DND-41 (cell line): ENCODE measurements at regions not wholly inside any gene's neighbourhood (a gene's known extent, or its start where the extent isn't known, plus 50 kb on each side); places are given as distances from the start of the nearest gene placed in this dataset.

Experiments used
- ATAC-seq: fragments of 200-7000 bp; cut with Tn5 transposase; 3 replicates; pipeline ENCODE4 v1.9.1; 2021; ENCODE audit warnings: low read depth; ENCODE audit not compliant: insufficient read depth
- DNase-seq: peaks from one replicate; pipeline ENCODE4 v3.0.0-alpha.2; 2020
- H2AFZ ChIP-seq: 2 replicates; pipeline ENCODE4 v1.6.0; 2012; ENCODE audit warnings: low read depth, low read length
- H3K27ac ChIP-seq: 2 replicates; pipeline ENCODE4 v1.5.1; 2012; ENCODE audit warnings: low read length, inconsistent platforms
- H3K27me3 ChIP-seq: fragments of 200-600 bp; sonication (generic); 2 replicates; pipeline ENCODE4 v1.6.0; 2012; ENCODE audit warnings: low read length, mild to moderate bottlenecking, inconsistent platforms; ENCODE audit not compliant: insufficient read depth, poor library complexity
- H3K36me3 ChIP-seq: 2 replicates; pipeline ENCODE4 v1.5.1; 2012; ENCODE audit warnings: low read length, inconsistent platforms; ENCODE audit not compliant: insufficient read depth
- H3K4me1 ChIP-seq: 2 replicates; pipeline ENCODE4 v1.5.1; 2012; ENCODE audit warnings: mild to moderate bottlenecking, low read length; ENCODE audit not compliant: insufficient read depth
- H3K4me2 ChIP-seq: 2 replicates; pipeline ENCODE4 v1.6.0; 2012; ENCODE audit warnings: mild to moderate bottlenecking, moderate library complexity, low read length, inconsistent platforms; ENCODE audit not compliant: insufficient read depth
- H3K4me3 ChIP-seq, 2 experiments: fragments of 200-600 bp in 1 of 2; shearing (Covaris generic) in 1 of 2; 2 replicates each; pipeline ENCODE4 v1.5.1; 2012 to 2016; ENCODE audit warnings: inconsistent platforms in 2 of 2, low read length in 2 of 2, mild to moderate bottlenecking in 2 of 2, low read depth in 1 of 2, moderate library complexity in 1 of 2
- H3K79me2 ChIP-seq: 2 replicates; pipeline ENCODE4 v1.6.0; 2012; ENCODE audit warnings: low read length, inconsistent platforms; ENCODE audit not compliant: insufficient read depth
- H3K9ac ChIP-seq: 2 replicates; pipeline ENCODE4 v1.6.0; 2012; ENCODE audit warnings: low read depth, mild to moderate bottlenecking, inconsistent platforms, low read length, moderate library complexity
- H3K9me3 ChIP-seq: 2 replicates; pipeline ENCODE4 v1.5.1; 2012; ENCODE audit warnings: low read length, moderate library complexity, mild to moderate bottlenecking, inconsistent platforms; ENCODE audit not compliant: insufficient read depth, severe bottlenecking
- H4K20me1 ChIP-seq: 2 replicates; pipeline ENCODE4 v1.6.0; 2012; ENCODE audit warnings: low read length; ENCODE audit not compliant: insufficient read depth
- EZH2 ChIP-seq: IDR thresholded peaks from 3 replicates; pipeline ENCODE4 v1.6.1; 2012; ENCODE audit warnings: borderline replicate concordance, low read depth, mild to moderate bottlenecking, moderate library complexity, low read length, inconsistent platforms; ENCODE audit not compliant: severe bottlenecking
- TF ChIP-seq, protein P1 (sequence below): IDR thresholded peaks from 2 replicates; pipeline ENCODE4 v1.5.1; 2012; ENCODE audit warnings: borderline replicate concordance, low read length, moderate library complexity, mild to moderate bottlenecking; ENCODE audit not compliant: poor library complexity, severe bottlenecking; ENCODE audit errors: extremely low read depth

DNA sequence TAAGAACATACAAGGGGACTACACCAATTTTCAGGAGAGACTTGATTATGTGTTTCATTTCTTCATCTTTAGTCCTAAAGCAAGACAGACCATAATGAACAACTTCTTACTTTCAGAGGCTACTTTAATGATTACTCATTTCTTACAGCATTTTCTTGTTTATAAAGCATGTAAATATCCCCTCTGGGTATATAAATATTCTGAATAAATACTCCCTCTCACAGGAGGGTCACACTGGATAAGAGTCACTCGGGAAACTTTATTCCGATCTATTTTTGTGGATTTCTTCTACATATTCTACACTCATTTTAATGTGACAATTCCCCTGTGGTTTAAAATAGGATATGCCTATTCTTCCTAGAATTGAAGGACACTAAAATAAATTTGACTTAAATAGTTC lies 228.9 kb upstream of the RPS6KA3 start:
- Histone ChIP-seq H3K9me3 (no peaks in the 10 kb centered on the region), H3K79me2 (no peaks in the 10 kb centered on the region), H3K27ac (no peak overlapping the region), H3K27me3 (no peaks in the 10 kb centered on the region), H3K4me3 (no peak overlapping the region), H3K36me3 (no peaks in the 10 kb centered on the region), H3K4me1 (no peaks in the 10 kb centered on the region), H3K4me2 (no peak overlapping the region), H2AFZ (no peak overlapping the region), H3K9ac (no peak overlapping the region), H4K20me1 (no peaks in the 10 kb centered on the region)
- ATAC-seq: no peak
- TF ChIP-seq EZH2: no peak
- TF ChIP-seq, protein P1, sequence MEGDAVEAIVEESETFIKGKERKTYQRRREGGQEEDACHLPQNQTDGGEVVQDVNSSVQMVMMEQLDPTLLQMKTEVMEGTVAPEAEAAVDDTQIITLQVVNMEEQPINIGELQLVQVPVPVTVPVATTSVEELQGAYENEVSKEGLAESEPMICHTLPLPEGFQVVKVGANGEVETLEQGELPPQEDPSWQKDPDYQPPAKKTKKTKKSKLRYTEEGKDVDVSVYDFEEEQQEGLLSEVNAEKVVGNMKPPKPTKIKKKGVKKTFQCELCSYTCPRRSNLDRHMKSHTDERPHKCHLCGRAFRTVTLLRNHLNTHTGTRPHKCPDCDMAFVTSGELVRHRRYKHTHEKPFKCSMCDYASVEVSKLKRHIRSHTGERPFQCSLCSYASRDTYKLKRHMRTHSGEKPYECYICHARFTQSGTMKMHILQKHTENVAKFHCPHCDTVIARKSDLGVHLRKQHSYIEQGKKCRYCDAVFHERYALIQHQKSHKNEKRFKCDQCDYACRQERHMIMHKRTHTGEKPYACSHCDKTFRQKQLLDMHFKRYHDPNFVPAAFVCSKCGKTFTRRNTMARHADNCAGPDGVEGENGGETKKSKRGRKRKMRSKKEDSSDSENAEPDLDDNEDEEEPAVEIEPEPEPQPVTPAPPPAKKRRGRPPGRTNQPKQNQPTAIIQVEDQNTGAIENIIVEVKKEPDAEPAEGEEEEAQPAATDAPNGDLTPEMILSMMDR: no peak
- DNase-seq: no peak

DNA sequence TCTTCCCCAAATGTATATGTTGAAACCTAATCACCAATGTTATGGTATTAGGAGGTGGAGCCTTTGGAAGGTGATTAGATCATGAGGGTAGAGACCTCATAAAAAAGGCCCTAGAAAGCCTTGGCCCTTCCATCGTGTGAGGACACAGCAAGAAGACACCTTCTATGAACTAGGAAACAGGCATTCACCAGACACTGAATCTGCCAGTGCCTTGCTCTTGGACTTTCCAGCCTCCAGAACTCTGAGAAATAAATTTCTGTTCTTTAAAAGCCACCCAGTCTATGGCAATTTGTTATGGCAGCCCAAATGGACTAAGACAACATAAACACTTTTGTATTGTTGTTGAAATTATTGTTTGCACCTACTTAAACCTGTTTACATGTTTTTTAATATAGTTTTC lies 221.8 kb upstream of the RPS6KA3 start:
- Histone ChIP-seq H3K4me2 (no peak overlapping the region), H3K9me3 (no peaks in the 10 kb centered on the region), H3K27me3 (no peaks in the 10 kb centered on the region), H3K79me2 (no peaks in the 10 kb centered on the region), H3K36me3 (no peaks in the 10 kb centered on the region), H3K9ac (no peak overlapping the region), H2AFZ (no peak overlapping the region), H4K20me1 (no peaks in the 10 kb centered on the region), H3K27ac (no peak overlapping the region), H3K4me1 (no peaks in the 10 kb centered on the region), H3K4me3 (no peak overlapping the region)
- TF ChIP-seq, protein P1: no peak
- TF ChIP-seq EZH2: no peak
- ATAC-seq (no peak), DNase-seq (no peak)

DNA sequence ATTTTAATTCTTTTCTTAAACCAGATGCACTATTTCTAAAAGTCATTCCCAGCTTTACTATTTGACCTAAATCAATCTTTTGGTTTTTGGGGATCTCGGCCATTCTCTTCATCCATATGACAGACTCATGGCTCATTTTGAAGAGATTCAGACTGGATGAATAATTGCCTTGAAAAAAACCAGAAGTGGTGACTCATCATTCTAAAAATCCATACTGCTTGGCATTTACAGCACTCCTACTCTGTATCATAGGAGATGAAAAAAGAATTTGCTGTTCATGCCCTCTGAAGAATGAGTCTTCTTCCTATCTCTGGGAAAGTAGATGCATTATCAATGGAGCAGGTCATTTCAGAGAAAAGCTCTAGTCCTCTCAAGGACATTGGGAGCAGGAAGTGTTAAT lies 220.5 kb upstream of the RPS6KA3 start:
- Histone ChIP-seq H3K27ac (no peak overlapping the region), H3K79me2 (no peaks in the 10 kb centered on the region), H4K20me1 (no peaks in the 10 kb centered on the region), H2AFZ (no peak overlapping the region), H3K27me3 (no peaks in the 10 kb centered on the region), H3K4me3 (no peak overlapping the region), H3K36me3 (no peaks in the 10 kb centered on the region), H3K9me3 (no peaks in the 10 kb centered on the region), H3K9ac (no peak overlapping the region), H3K4me2 (no peak overlapping the region), H3K4me1 (no peaks in the 10 kb centered on the region)
- no peak for DNase-seq
- no peak for ATAC-seq
- TF ChIP-seq, protein P1: no peak

DNA sequence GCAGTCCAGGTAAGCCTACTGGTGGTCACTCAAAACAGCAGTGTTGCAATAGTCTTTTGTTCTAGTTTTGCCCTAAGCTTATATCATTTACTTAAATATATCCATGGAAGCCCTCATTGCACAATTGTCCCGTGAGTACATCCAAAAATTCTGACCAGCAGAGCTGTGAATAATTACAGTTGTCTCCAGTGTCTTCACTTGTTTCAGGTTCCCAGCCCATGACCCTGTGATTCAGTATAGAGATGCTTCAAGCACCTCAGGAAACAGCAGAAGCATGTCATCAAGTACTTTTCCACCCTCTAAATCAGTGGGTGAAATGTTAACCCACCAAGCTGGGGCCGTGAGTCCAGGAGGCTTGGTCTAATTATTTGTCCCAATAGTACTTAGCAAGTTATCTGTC lies 214.9 kb upstream of the RPS6KA3 start:
- Histone ChIP-seq H4K20me1 (no peaks in the 10 kb centered on the region), H3K4me1 (no peaks in the 10 kb centered on the region), H3K27me3 (no peaks in the 10 kb centered on the region), H3K27ac (no peak overlapping the region), H2AFZ (no peak overlapping the region), H3K9ac (no peak overlapping the region), H3K9me3 (no peaks in the 10 kb centered on the region), H3K79me2 (no peaks in the 10 kb centered on the region), H3K4me2 (no peak overlapping the region), H3K36me3 (no peaks in the 10 kb centered on the region), H3K4me3 (no peak overlapping the region)
- TF ChIP-seq, protein P1: no peak
- no peak for TF ChIP-seq EZH2
- no peak for ATAC-seq
- DNase-seq: no peak
